Suprapubic skin (tissue), 4 donors: ENCODE measurements at regions not wholly inside any gene's neighbourhood (a gene's known extent, or its start where the extent isn't known, plus 50 kb on each side); places are given as distances from the start of the nearest gene placed in this dataset.

Experiments
- DNase-seq, 2 donors: peaks; one replicate each; pipeline ENCODE4 v3.0.0-alpha.2; 2019; ENCODE audit warnings: low spot score in 2 of 2
- H3K27ac ChIP-seq: fragments of 200-600 bp; sonication (generic); one replicate; pipeline ENCODE4 v1.5.1; 2019
- H3K27me3 ChIP-seq: fragments of 200-600 bp; sonication (generic); one replicate; pipeline ENCODE4 v1.5.1; 2019
- H3K36me3 ChIP-seq: fragments of 200-600 bp; sonication (generic); one replicate; pipeline ENCODE4 v1.5.1; 2019
- H3K4me1 ChIP-seq: fragments of 200-600 bp; sonication (generic); one replicate; pipeline ENCODE4 v1.5.1; 2019
- H3K4me3 ChIP-seq: fragments of 200-600 bp; sonication (generic); one replicate; pipeline ENCODE4 v1.5.1; 2019; ENCODE audit warnings: mild to moderate bottlenecking
- H3K9me3 ChIP-seq: fragments of 200-600 bp; sonication (generic); one replicate; pipeline ENCODE4 v1.5.1; 2019
- EP300 ChIP-seq: sonication (generic); formaldehyde crosslinking; IDR thresholded peaks from one replicate; pipeline ENCODE4 v1.6.1; 2017; ENCODE audit warnings: antibody characterized with exemption
- POLR2A ChIP-seq, 2 donors: fragments of 450-650 bp; IDR thresholded peaks; one replicate each; pipeline ENCODE4 v1.6.1; 2017; ENCODE audit warnings: antibody characterized with exemption in 2 of 2, mild to moderate bottlenecking in 2 of 2, moderate library complexity in 2 of 2
- POLR2AphosphoS5 ChIP-seq, 3 donors: sonication (generic); formaldehyde crosslinking; IDR thresholded peaks; one replicate each; pipeline ENCODE4 v1.6.1; 2017; ENCODE audit warnings: antibody characterized with exemption in 3 of 3
- WGBS: methylation state at CpG from one replicate; pipeline ENCODE4 v1.1.5; 2018; 5-methylcytosine and 5-hydroxymethylcytosine counted together
- TF ChIP-seq, protein P1 (sequence below), 2 donors: fragments of 200-600 bp in 1 of 2; fragments of 450-650 bp in 1 of 2; sonication (generic) in 1 of 2; IDR thresholded peaks; one replicate each; pipeline ENCODE4 v1.5.1; 2016 to 2019; ENCODE audit warnings: antibody characterized with exemption in 2 of 2, mild to moderate bottlenecking in 1 of 2, moderate library complexity in 1 of 2

- Histone ChIP-seq H3K27me3 (no peaks in the 10 kb centered on the region), H3K4me1 (no peaks in the 10 kb centered on the region), H3K4me3 (no peak overlapping the region), H3K27ac (no peak overlapping the region), H3K36me3 (no peaks in the 10 kb centered on the region), H3K9me3 (no peaks in the 10 kb centered on the region)
- DNase-seq: no peak
- 64% methylated on average over 2 of the region's 2 CpGs for WGBS
- TF ChIP-seq POLR2AphosphoS5 (IDR thresholded peaks at IDR 0.05): no peak
- TF ChIP-seq POLR2A (IDR thresholded peaks at IDR 0.05): no peak
- TF ChIP-seq, protein P1, sequence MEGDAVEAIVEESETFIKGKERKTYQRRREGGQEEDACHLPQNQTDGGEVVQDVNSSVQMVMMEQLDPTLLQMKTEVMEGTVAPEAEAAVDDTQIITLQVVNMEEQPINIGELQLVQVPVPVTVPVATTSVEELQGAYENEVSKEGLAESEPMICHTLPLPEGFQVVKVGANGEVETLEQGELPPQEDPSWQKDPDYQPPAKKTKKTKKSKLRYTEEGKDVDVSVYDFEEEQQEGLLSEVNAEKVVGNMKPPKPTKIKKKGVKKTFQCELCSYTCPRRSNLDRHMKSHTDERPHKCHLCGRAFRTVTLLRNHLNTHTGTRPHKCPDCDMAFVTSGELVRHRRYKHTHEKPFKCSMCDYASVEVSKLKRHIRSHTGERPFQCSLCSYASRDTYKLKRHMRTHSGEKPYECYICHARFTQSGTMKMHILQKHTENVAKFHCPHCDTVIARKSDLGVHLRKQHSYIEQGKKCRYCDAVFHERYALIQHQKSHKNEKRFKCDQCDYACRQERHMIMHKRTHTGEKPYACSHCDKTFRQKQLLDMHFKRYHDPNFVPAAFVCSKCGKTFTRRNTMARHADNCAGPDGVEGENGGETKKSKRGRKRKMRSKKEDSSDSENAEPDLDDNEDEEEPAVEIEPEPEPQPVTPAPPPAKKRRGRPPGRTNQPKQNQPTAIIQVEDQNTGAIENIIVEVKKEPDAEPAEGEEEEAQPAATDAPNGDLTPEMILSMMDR (IDR thresholded peaks at IDR 0.05): no peak
- TF ChIP-seq EP300: no peak
These were observed 1639.2 kb upstream of the PABPC4L start for GRCh38 chr4:135840781-135841180.

- TF ChIP-seq POLR2A (IDR thresholded peaks at IDR 0.05): no peak
- DNase-seq: no peak
- Histone ChIP-seq H3K9me3 (no peaks in the 10 kb centered on the region), H3K4me3 (no peak overlapping the region), H3K36me3 (no peaks in the 10 kb centered on the region), H3K27me3 (no peaks in the 10 kb centered on the region), H3K4me1 (no peaks in the 10 kb centered on the region), H3K27ac (no peak overlapping the region)
- 79% methylated on average over 2 of the region's 2 CpGs for WGBS
These were observed 1638.1 kb upstream of the PABPC4L start for GRCh38 chr4:135839712-135840111.

DNA sequence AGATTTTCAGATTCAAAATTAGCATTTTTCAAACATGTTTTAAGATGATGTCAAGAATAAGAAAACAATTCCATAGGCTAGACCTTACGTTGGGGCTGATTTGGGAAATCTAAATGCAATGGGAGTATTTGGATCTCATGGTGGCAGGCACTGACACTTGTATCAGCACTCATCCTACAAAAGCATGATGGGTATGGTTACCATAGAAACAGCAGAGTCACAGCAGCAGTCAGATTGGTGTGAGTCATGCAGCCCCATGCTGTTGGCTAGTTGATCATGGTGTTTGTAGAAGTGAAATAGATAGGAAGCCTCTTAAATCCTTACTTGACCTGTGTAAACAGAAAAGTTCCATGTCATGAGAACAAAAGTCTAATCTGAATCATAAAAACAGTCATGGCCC lies 1637.3 kb upstream of the PABPC4L start:
- DNase-seq: no peak

DNA sequence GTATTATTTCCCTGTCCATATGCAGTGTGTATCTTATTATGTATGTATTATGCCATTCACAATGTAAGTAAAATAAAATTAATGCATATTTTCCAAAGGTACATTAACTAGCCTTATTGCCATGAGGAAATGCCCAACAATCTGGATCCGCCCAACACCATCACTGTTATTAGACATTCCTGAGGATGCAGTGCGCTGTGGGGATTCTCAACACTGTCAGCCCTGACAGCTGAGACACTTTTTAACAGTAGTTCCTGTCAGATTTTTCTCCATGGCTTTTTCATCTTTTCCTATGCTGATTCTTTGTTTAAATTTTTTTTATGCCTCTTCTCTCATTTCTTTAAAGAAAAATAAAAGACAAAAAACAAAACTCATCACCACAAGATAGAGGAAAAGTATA lies 1632.9 kb upstream of the PABPC4L start:
- Histone ChIP-seq H3K9me3 (peaks cover 4% of the 10 kb centered on the region), H3K4me3 (no peak overlapping the region), H3K27ac (no peak overlapping the region), H3K27me3 (no peaks in the 10 kb centered on the region), H3K4me1 (no peaks in the 10 kb centered on the region), H3K36me3 (no peaks in the 10 kb centered on the region)
- TF ChIP-seq POLR2A (IDR thresholded peaks at IDR 0.05): no peak
- TF ChIP-seq, protein P1 (IDR thresholded peaks at IDR 0.05): no peak
- TF ChIP-seq EP300: no peak
- no peak for TF ChIP-seq POLR2AphosphoS5 (IDR thresholded peaks at IDR 0.05)
- 70% methylated on average over 2 of the region's 2 CpGs for WGBS
- DNase-seq: no peak

More for the DNA sequence above, 1637.3 kb upstream of the PABPC4L start:
- Histone ChIP-seq H3K27me3 (no peaks in the 10 kb centered on the region), H3K27ac (no peak overlapping the region), H3K9me3 (peaks cover 4% of the 10 kb centered on the region), H3K4me3 (no peak overlapping the region), H3K36me3 (no peaks in the 10 kb centered on the region), H3K4me1 (no peaks in the 10 kb centered on the region)
- TF ChIP-seq POLR2AphosphoS5 (IDR thresholded peaks at IDR 0.05) (no peak), EP300 (no peak), POLR2A (IDR thresholded peaks at IDR 0.05) (no peak)
- TF ChIP-seq, protein P1 (IDR thresholded peaks at IDR 0.05): no peak
- WGBS: 80% methylated on average over 1 of the region's 1 CpG

GRCh38 chr4:135833529-135833928 lies 1631.9 kb upstream of the PABPC4L start:
- DNase-seq: no peak
- Histone ChIP-seq H3K27me3 (no peaks in the 10 kb centered on the region), H3K9me3 (peaks cover 4% of the 10 kb centered on the region), H3K4me1 (no peaks in the 10 kb centered on the region), H3K36me3 (no peaks in the 10 kb centered on the region), H3K27ac (no peak overlapping the region), H3K4me3 (no peak overlapping the region)
- TF ChIP-seq POLR2AphosphoS5 (IDR thresholded peaks at IDR 0.05) (no peak), EP300 (no peak), POLR2A (IDR thresholded peaks at IDR 0.05) (no peak)
- TF ChIP-seq, protein P1 (IDR thresholded peaks at IDR 0.05): no peak
- WGBS: 90% methylated on average over 1 of the region's 1 CpG

GRCh38 chr4:135824759-135825296 lies 1623.2 kb upstream of the PABPC4L start:
- Histone ChIP-seq H3K27ac (no peak overlapping the region), H3K4me1 (no peaks in the 10 kb centered on the region), H3K27me3 (no peaks in the 10 kb centered on the region), H3K36me3 (no peaks in the 10 kb centered on the region), H3K4me3 (no peak overlapping the region), H3K9me3 (no peaks in the 10 kb centered on the region)
- TF ChIP-seq, protein P1 (IDR thresholded peaks at IDR 0.05): no peak
- TF ChIP-seq POLR2AphosphoS5 (IDR thresholded peaks at IDR 0.05) (no peak), EP300 (no peak), POLR2A (IDR thresholded peaks at IDR 0.05) (no peak)
- DNase-seq: no peak
- 53% methylated on average over 3 of the region's 3 CpGs for WGBS
